ENCODE measurements at regions not wholly inside any gene's neighbourhood (a gene's known extent, or its start where the extent isn't known, plus 50 kb on each side); places are given as distances from the start of the nearest gene placed in this dataset.

GRCh38 chr2:38507712-38508111 is 95.0 kb downstream of the HNRNPLL start:
- no peak for TF ChIP-seq CTCF (IDR thresholded peaks at IDR 0.05; ENCODE audit: insufficient read depth, low read length)
- no peak for TF ChIP-seq GABPA (IDR thresholded peaks at IDR 0.05; ENCODE audit: low read depth)
- TF ChIP-seq SPI1 (IDR thresholded peaks at IDR 0.05; ENCODE audit: borderline replicate concordance, low read depth) = no peak
- TF ChIP-seq REST (IDR thresholded peaks at IDR 0.05; ENCODE audit: insufficient replicate concordance, low read depth) = no peak
- TF ChIP-seq POLR2AphosphoS5 (IDR thresholded peaks at IDR 0.05; ENCODE audit: low read depth) = no peak
- Histone ChIP-seq H3K27me3 (ENCODE audit: insufficient read depth, poor library complexity, severe bottlenecking) (no peaks in the 10 kb centered on the region), H3K27ac (replicated peaks) (no peak overlapping the region), H3K4me3 (replicated peaks; ENCODE audit: insufficient read depth, low read length) (no peak overlapping the region)
- no peak for DNase-seq (ENCODE audit: low read depth in 1 of 2, low spot score in 1 of 2)

- TF ChIP-seq GABPA (IDR thresholded peaks at IDR 0.05; ENCODE audit: low read depth) = no peak
- TF ChIP-seq POLR2AphosphoS5 (IDR thresholded peaks at IDR 0.05; ENCODE audit: low read depth) = no peak
- TF ChIP-seq REST (IDR thresholded peaks at IDR 0.05; ENCODE audit: insufficient replicate concordance, low read depth) = no peak
- no peak for TF ChIP-seq CTCF (IDR thresholded peaks at IDR 0.05; ENCODE audit: insufficient read depth, low read length)
- TF ChIP-seq SPI1 (IDR thresholded peaks at IDR 0.05; ENCODE audit: borderline replicate concordance, low read depth) = no peak
- Histone ChIP-seq H3K4me3 (replicated peaks; ENCODE audit: insufficient read depth, low read length) (no peak overlapping the region), H3K27me3 (ENCODE audit: insufficient read depth, poor library complexity, severe bottlenecking) (no peaks in the 10 kb centered on the region), H3K27ac (replicated peaks) (no peak overlapping the region)
- DNase-seq (ENCODE audit: low read depth in 1 of 2, low spot score in 1 of 2) = no peak
These were observed 96.9 kb downstream of the HNRNPLL start for GRCh38 chr2:38505779-38506178.

GRCh38 chr2:38504169-38504568 is 98.6 kb downstream of the HNRNPLL start:
- TF ChIP-seq REST (IDR thresholded peaks at IDR 0.05; ENCODE audit: insufficient replicate concordance, low read depth) (no peak), GABPA (IDR thresholded peaks at IDR 0.05; ENCODE audit: low read depth) (no peak), CTCF (IDR thresholded peaks at IDR 0.05; ENCODE audit: insufficient read depth, low read length) (no peak), POLR2AphosphoS5 (IDR thresholded peaks at IDR 0.05; ENCODE audit: low read depth) (no peak), SPI1 (IDR thresholded peaks at IDR 0.05; ENCODE audit: borderline replicate concordance, low read depth) (no peak)
- Histone ChIP-seq H3K27ac (replicated peaks) (no peak overlapping the region), H3K27me3 (ENCODE audit: insufficient read depth, poor library complexity, severe bottlenecking) (no peaks in the 10 kb centered on the region), H3K4me3 (replicated peaks; ENCODE audit: insufficient read depth, low read length) (no peak overlapping the region)
- DNase-seq (ENCODE audit: low read depth in 1 of 2, low spot score in 1 of 2) = no peak
